DMS53 treated with DMSO at 0.1 percent for 48 hours (cell line): ENCODE measurements at regions not wholly inside any gene's neighbourhood (a gene's known extent, or its start where the extent isn't known, plus 50 kb on each side); places are given as distances from the start of the nearest gene placed in this dataset.
"Not testable (repeated sequence)": the region's sequence is repeated elsewhere in the genome, so short reads cannot be mapped to it uniquely, and the experiment has no call there.

Experiments
- DNase-seq: peaks from one replicate; lab custom pipeline; 2025; ENCODE audit not compliant: unreplicated experiment; lab: John Stamatoyannopoulos, UW

- no peak for DNase-seq
These were observed 163.5 kb downstream of the CDH19 start for GRCh38 chr18:66440433-66440832.

- DNase-seq: no peak
These were observed 164.2 kb downstream of the CDH19 start for GRCh38 chr18:66439670-66440069.

GRCh38 chr18:66438711-66439536 is 165.0 kb downstream of the CDH19 start:
- no peak for DNase-seq

DNA sequence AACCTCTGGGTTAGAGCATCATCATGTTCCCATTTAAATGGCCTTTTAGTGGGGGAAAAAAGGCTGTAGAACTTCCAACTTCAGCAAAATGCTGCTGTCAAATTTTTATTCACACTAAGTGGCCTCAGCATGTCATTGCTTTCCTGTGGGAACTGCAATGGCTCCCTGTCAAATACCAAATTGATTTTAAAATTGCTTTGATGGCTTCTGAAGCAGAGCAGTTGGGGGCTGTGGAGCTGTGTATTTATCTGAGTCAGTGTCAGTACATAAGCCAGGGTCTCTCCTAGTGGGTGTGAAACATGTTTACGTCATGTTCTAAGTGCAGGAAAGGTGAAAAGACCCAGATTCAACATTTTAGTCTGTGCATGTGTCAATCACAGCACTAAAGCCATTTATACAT is 171.3 kb downstream of the CDH19 start:
- no peak for DNase-seq

DNA sequence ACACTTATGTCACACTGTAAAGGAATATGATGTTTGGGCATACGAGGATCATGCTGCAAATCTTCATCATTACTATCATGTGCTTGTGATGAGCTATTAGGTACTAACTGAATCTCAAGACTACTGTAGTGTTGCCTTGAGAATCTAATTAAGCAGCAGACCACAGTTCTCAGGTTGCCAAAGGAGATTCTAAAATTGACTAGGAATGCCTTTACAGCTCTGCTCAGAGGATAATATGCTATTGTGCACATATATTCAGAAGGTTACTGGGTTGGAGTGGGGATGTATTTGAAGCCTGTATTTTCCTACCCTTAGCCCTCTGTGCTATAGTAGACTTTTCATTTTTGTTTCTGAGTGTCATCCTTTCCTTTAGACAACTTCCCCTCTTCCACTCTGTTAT is 175.1 kb downstream of the CDH19 start:
- no peak for DNase-seq

GRCh38 chr18:66419400-66419799 is 184.5 kb downstream of the CDH19 start:
- no peak for DNase-seq

- DNase-seq: no peak
These were observed 193.2 kb downstream of the CDH19 start for GRCh38 chr18:66410692-66411091.

GRCh38 chr18:66395671-66396218 is 208.1 kb downstream of the CDH19 start:
- no peak for DNase-seq

- DNase-seq: no peak
These were observed 210.4 kb downstream of the CDH19 start for GRCh38 chr18:66393463-66393862.

GRCh38 chr18:66377291-66377690 is 226.6 kb downstream of the CDH19 start:
- DNase-seq: no peak

DNA sequence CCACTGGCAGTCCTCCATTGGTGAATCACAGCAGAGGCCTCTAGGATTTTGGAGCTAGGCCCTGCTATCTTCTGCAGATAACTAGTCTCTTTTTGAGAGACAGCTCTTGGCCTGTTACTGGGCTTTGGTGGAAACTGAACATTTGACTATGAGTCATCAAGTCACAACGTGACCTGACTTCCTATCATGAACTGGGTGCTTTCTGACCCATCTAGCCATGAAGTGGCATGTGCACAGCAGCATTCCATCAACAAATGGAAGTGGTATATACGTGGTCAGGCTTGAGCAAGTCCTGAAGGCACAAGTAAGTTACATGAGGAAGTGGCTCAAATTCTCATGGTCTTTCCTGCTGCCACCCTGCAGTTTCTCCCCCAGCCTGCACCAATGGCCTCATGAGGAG is 228.5 kb downstream of the CDH19 start:
- not testable (repeated sequence) for DNase-seq

DNA sequence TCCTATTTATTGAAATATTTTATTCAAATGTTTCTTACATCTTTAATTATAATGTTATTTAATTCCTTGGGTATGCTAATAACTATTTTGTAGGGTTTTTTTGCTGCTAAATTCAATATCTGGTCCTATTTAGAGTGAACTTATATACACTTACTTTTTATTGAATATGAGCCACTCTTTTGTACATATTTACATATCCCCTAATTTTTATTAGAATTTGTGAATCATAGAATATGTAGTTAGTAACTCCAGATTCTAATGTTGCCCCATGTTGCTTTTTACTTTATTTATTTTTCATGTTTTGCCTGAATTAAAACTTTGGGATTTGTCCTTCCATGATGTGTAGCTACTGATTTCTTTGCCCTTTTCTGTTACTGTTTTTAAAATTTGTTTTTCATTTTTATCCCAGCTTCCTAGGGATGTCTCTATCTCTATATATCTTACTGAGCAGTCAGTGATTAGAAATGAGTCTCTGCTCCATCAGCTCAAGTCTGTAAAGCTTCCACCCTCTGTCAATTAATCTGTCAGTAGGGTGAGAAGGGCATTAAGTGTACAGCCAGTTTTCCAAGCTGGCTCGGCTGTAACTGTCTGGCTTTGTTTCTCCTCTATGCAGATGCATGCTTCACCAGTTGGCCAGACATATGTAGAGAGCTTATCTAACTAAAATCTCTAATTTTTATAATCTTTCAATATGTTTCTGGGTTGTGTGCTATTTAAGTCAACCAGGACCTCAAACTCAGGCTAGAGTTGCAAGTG is 256.9 kb downstream of the CDH19 start:
- DNase-seq: no peak

DNA sequence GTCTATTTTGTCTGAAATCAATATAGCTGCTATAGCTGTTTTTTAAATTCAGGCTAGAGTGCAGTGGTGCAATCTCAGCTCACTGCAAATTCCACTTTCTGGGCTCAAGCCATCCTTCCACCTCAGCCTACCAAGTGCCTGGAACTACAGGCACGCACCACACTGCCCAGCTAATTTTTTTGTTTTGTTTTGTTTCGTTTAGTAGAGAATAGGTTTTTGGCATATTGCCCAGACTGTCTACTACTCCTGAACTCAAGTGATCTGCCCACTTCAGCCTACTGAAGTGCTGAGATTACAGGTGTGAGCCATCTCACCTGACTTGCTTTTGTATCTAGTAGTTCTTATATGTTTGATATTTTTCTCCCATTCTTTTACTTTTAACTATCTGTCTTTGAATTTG is 259.7 kb downstream of the CDH19 start:
- DNase-seq: peak; percentile 14

DNA sequence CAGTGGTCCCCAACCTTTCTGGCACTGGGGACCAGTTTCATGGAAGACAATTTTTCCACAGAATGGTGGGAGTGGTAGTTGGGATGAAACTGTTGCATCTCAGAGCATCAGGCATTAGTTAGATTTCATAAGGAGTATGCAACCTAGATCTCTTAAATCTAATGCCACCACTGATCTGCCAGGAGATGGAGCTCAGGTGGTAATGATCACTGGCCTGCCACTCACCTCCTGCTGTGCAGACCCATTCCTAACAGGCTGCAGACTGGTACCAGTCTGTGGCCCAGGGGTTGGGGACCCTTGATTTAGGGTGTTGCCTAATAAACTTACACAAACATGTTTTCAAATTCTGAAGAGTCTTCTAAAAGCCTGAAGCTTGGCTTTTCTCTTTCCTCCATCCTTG is 261.3 kb downstream of the CDH19 start:
- no peak for DNase-seq

GRCh38 chr18:66334534-66334933 is 269.4 kb downstream of the CDH19 start:
- no peak for DNase-seq

DNA sequence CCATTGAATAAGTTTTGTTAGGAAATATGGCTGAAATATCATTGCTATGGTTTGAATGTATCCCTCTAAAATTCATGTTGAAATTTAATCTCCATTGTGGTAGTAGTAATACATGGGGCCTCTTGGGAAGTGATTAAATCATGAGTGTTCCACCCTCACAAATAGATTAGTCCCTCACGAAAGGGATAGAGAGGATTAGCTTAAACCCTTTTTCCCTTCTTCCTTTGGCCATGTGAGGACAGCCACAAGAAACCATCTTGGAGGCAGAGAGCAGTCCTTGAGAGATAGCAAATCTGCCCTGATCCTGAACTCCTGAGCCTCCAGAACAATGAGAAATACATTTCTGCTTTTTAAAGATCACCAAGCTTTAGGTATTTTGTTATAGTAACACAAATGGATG is 274.2 kb downstream of the CDH19 start:
- no peak for DNase-seq

DNA sequence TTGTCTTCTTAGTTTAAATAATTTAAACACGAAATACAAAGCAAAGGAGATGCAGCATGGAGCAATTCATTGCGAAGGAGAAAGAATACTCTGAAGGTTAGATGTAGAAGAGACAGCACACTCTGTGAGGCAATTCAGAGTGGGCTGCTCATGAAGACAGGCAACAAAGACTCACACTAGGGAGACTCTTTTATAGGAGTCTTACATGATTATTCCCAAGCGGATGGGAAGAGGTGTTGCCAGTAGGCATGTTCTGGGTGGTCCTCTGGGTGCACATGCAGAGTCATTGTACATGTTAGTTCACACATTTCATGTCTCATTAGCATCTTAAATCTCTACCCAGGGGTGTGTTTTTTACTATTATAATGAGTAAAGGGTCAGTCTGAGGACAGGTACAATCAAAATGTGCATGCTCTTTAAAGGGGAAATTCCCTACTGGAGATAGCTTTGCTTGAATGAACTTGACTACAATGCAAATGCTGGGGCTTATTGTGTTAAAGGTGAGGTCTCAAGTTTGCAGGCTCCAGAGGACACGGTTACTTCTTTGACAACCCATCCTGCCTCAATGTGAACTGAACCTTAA is 275.5 kb downstream of the CDH19 start:
- no peak for DNase-seq

GRCh38 chr18:66325251-66325650 is 278.6 kb downstream of the CDH19 start:
- DNase-seq: no peak

DNA sequence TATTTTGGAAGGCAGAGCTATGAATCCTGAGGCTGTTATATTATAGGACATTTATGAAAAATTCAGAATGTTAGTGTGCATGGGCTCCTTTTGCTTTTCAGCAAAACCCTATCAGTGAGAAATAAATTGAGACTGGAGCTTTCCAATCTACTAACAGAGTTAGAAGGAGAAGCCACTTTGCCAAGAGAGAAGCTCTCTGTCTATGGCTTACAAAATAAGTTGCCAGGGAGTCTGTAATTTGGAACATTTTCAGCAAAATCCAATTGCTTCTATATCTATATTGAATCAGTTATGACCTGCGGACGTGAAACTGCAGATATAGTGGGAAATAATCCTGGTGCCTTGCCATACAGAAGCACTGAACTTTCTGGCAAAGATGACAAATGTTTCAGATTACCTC is 279.3 kb downstream of the CDH19 start:
- no peak for DNase-seq

DNA sequence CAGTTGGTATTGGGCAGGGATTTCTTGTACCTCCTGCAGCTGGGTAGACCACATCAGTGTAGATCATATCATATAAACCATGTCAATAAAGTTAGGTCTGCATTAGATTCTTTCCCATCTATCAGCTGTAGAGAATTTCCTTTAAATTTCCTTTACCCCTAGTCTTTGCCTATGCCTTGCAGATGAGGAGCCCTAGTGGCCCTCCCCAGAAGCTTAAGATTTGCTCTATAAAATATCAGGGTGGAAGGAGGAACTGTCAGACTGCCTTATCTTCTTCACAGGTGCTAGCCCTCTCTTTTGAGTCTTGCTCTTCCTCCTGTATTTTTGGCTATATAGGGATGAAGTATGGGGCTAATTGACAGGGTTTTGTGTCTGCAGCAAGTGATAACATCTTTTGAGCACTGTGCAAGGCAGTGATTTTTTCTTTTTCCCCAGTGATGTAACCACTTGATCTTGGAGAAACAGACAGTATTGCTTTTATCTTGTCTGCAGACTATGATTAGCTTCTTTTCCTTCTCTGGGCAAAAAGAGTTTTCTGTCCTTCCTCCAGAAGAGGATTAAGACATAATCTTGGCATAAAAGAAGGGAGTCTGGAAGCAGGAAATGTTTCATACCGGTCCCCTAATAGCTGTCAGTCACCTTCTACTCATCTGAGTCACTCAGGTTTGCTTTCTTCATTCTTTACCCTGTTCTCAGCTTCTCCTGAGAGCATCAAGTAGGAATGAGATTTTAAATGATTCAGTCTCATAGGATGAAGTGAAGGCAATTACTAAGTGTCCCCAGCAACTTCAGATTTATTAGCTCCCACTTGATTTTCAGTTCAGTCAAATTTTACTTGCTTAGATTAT is 286.4 kb downstream of the CDH19 start:
- DNase-seq: no peak

- no peak for DNase-seq
These were observed 287.2 kb downstream of the CDH19 start for GRCh38 chr18:66316701-66317100.
